Natural killer cell (primary cell): ENCODE measurements at regions not wholly inside any gene's neighbourhood (a gene's known extent, or its start where the extent isn't known, plus 50 kb on each side); places are given as distances from the start of the nearest gene placed in this dataset.

ENCODE experiments used
- ATAC-seq, 3 donors: fragments of 150-1000 bp in 2 of 3; fragments of 200-7000 bp in 1 of 3; cut with Tn5 transposase; 1 replicate in 1 of 3; 2 replicates in 2 of 3; pipeline ENCODE4 v1.10.0; 2021; ENCODE audit warnings: mild to moderate bottlenecking in 2 of 3, moderate library complexity in 2 of 3
- DNase-seq, 2 donors: peaks; one replicate each; pipeline versions ENCODE4 v3.0.0 to v3.0.0-alpha.2; 2013 to 2021; ENCODE audit warnings: mixed read lengths in 1 of 2
- H3K27ac ChIP-seq: one replicate; pipeline ENCODE4 v1.5.1; 2013; ENCODE audit warnings: mild to moderate bottlenecking, low read length
- H3K27me3 ChIP-seq: one replicate; pipeline ENCODE4 v1.6.1; 2013; ENCODE audit warnings: low read length; ENCODE audit not compliant: control insufficient read depth, insufficient read depth
- H3K36me3 ChIP-seq: one replicate; pipeline ENCODE4 v1.6.1; 2013; ENCODE audit warnings: low read length; ENCODE audit not compliant: control insufficient read depth, insufficient read depth
- H3K4me1 ChIP-seq: one replicate; pipeline ENCODE4 v1.6.1; 2013; ENCODE audit warnings: low read length; ENCODE audit not compliant: control insufficient read depth, insufficient read depth
- H3K4me3 ChIP-seq: one replicate; pipeline ENCODE4 v1.5.1; 2013; ENCODE audit warnings: low read length
- H3K9me3 ChIP-seq: one replicate; pipeline ENCODE4 v1.6.1; 2013; ENCODE audit warnings: low read length; ENCODE audit not compliant: control insufficient read depth, insufficient read depth
- H3K27ac Mint-ChIP-seq, 2 donors: one replicate each; pipeline ENCODE4 v1.8.0; 2022; ENCODE audit warnings: mild to moderate bottlenecking in 2 of 2, mixed read lengths in 2 of 2, moderate library complexity in 1 of 2
- H3K27me3 Mint-ChIP-seq, 2 donors: one replicate each; pipeline ENCODE4 v1.8.0; 2022; ENCODE audit warnings: low read depth in 2 of 2, mixed read lengths in 2 of 2
- H3K36me3 Mint-ChIP-seq: one replicate; pipeline ENCODE4 v1.8.0; 2022; ENCODE audit warnings: mixed read lengths
- H3K4me1 Mint-ChIP-seq, 2 donors: one replicate each; pipeline ENCODE4 v1.8.0; 2022; ENCODE audit warnings: mixed read lengths in 2 of 2
- H3K4me3 Mint-ChIP-seq: one replicate; pipeline ENCODE4 v1.8.0; 2022; ENCODE audit warnings: mild to moderate bottlenecking, moderate library complexity, mixed read lengths
- H3K9me3 Mint-ChIP-seq, 2 donors: one replicate each; pipeline ENCODE4 v1.8.0; 2022; ENCODE audit warnings: mixed read lengths in 2 of 2
- WGBS: methylation state at CpG from one replicate; pipeline ENCODE4 v1.1.7; 2013; ENCODE audit warnings: missing lambda C conversion rate; ENCODE audit not compliant: insufficient coverage; 5-methylcytosine and 5-hydroxymethylcytosine counted together
- intact Hi-C: fragments of 100-400 bp; cut with micrococcal nuclease; formaldehyde crosslinking; loops from one replicate; pipeline ENCODE4 v1.14.2; 2022
- TF ChIP-seq, protein P1 (sequence below): fragments of 200-600 bp; IDR thresholded peaks from one replicate; pipeline ENCODE4 v1.8.0; 2022; ENCODE audit warnings: antibody characterized with exemption

GRCh38 chr1:208534979-208535378 is 290.8 kb upstream of the PLXNA2 start:
- intact Hi-C loops, result no loop called here
- H3K36me3 ChIP-seq, result no peaks in the 10 kb centered on the region
- H3K27me3 Mint-ChIP-seq, result peaks cover 0 to 3% of the 10 kb centered on the region in 2 donors
- H3K27me3 ChIP-seq, result no peaks in the 10 kb centered on the region
- H3K27ac ChIP-seq, result no peak overlapping the region
- no peaks in the 10 kb centered on the region for H3K4me1 Mint-ChIP-seq
- TF ChIP-seq, protein P1, sequence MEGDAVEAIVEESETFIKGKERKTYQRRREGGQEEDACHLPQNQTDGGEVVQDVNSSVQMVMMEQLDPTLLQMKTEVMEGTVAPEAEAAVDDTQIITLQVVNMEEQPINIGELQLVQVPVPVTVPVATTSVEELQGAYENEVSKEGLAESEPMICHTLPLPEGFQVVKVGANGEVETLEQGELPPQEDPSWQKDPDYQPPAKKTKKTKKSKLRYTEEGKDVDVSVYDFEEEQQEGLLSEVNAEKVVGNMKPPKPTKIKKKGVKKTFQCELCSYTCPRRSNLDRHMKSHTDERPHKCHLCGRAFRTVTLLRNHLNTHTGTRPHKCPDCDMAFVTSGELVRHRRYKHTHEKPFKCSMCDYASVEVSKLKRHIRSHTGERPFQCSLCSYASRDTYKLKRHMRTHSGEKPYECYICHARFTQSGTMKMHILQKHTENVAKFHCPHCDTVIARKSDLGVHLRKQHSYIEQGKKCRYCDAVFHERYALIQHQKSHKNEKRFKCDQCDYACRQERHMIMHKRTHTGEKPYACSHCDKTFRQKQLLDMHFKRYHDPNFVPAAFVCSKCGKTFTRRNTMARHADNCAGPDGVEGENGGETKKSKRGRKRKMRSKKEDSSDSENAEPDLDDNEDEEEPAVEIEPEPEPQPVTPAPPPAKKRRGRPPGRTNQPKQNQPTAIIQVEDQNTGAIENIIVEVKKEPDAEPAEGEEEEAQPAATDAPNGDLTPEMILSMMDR, result no peak
- H3K4me3 ChIP-seq, result no peak overlapping the region
- ATAC-seq, result no peak
- 84% methylated on average over 3 of the region's 3 CpGs for WGBS
- H3K27ac Mint-ChIP-seq, result no peak overlapping the region
- H3K9me3 Mint-ChIP-seq, result no peaks in the 10 kb centered on the region
- DNase-seq, result no peak
- no peaks in the 10 kb centered on the region for H3K4me1 ChIP-seq
- H3K36me3 Mint-ChIP-seq, result no peaks in the 10 kb centered on the region
- no peak overlapping the region for H3K4me3 Mint-ChIP-seq
- no peaks in the 10 kb centered on the region for H3K9me3 ChIP-seq

- Histone ChIP-seq H3K4me1 (no peaks in the 10 kb centered on the region), H3K9me3 (no peaks in the 10 kb centered on the region), H3K4me3 (no peak overlapping the region), H3K27me3 (no peaks in the 10 kb centered on the region), H3K27ac (no peak overlapping the region), H3K36me3 (no peaks in the 10 kb centered on the region)
- Mint-ChIP-seq H3K4me1 (no peaks in the 10 kb centered on the region), H3K9me3 (no peaks in the 10 kb centered on the region), H3K4me3 (no peak overlapping the region), H3K36me3 (no peaks in the 10 kb centered on the region), H3K27ac (no peak overlapping the region), H3K27me3 (peaks cover 0 to 3% of the 10 kb centered on the region in 2 donors)
- DNase-seq (no peak), ATAC-seq (no peak)
- TF ChIP-seq, protein P1, result no peak
- whole genome bisulfite sequencing, result 66% methylated on average over 7 of the region's 7 CpGs
- intact Hi-C loops, result no loop called here
These were observed 291.3 kb upstream of the PLXNA2 start for GRCh38 chr1:208535511-208535910.

- no peaks in the 10 kb centered on the region for H3K27me3 ChIP-seq
- H3K27me3 Mint-ChIP-seq, result peaks cover 0 to 3% of the 10 kb centered on the region in 2 donors
- H3K4me1 ChIP-seq, result no peaks in the 10 kb centered on the region
- no peak for ATAC-seq
- H3K9me3 Mint-ChIP-seq, result no peaks in the 10 kb centered on the region
- H3K27ac ChIP-seq, result no peak overlapping the region
- TF ChIP-seq, protein P1, result no peak
- WGBS, result 23% methylated on average over 4 of the region's 4 CpGs
- H3K36me3 ChIP-seq, result no peaks in the 10 kb centered on the region
- intact Hi-C loops, result no loop called here
- no peaks in the 10 kb centered on the region for H3K4me1 Mint-ChIP-seq
- H3K36me3 Mint-ChIP-seq, result no peaks in the 10 kb centered on the region
- DNase-seq, result no peak
- no peaks in the 10 kb centered on the region for H3K9me3 ChIP-seq
- H3K4me3 Mint-ChIP-seq, result no peak overlapping the region
- H3K4me3 ChIP-seq, result no peak overlapping the region
- no peak overlapping the region for H3K27ac Mint-ChIP-seq
These were observed 292.0 kb upstream of the PLXNA2 start for GRCh38 chr1:208536212-208536611.

GRCh38 chr1:208537198-208537597 is 293.0 kb upstream of the PLXNA2 start:
- H3K27ac ChIP-seq, result no peak overlapping the region
- Mint-ChIP-seq H3K9me3 (peaks cover 0 to 2% of the 10 kb centered on the region in 2 donors), H3K4me3 (no peak overlapping the region), H3K27ac (no peak overlapping the region), H3K36me3 (no peaks in the 10 kb centered on the region), H3K27me3 (peaks cover 0 to 3% of the 10 kb centered on the region in 2 donors), H3K4me1 (no peaks in the 10 kb centered on the region)
- WGBS, result 84% methylated on average over 3 of the region's 3 CpGs
- intact Hi-C loops, result no loop called here
- H3K36me3 ChIP-seq, result no peaks in the 10 kb centered on the region
- no peak overlapping the region for H3K4me3 ChIP-seq
- H3K4me1 ChIP-seq, result peaks cover 4% of the 10 kb centered on the region
- ATAC-seq, result no peak
- TF ChIP-seq, protein P1, result no peak
- H3K9me3 ChIP-seq, result no peaks in the 10 kb centered on the region
- H3K27me3 ChIP-seq, result no peaks in the 10 kb centered on the region
- no peak for DNase-seq
